Activated effector memory CD4-positive, alpha-beta T cell treated with Interleukin-2 at 50 U/mL for 16 hours (primary cell): ENCODE measurements at regions not wholly inside any gene's neighbourhood (a gene's known extent, or its start where the extent isn't known, plus 50 kb on each side); places are given as distances from the start of the nearest gene placed in this dataset.

Experiments
- DNase-seq: peaks from one replicate; pipeline ENCODE4 v3.0.0-alpha.2; 2020

- DNase-seq = no peak
Observed at GRCh38 chr1:172810480-172811175, 151.7 kb downstream of the FASLG start.

DNA sequence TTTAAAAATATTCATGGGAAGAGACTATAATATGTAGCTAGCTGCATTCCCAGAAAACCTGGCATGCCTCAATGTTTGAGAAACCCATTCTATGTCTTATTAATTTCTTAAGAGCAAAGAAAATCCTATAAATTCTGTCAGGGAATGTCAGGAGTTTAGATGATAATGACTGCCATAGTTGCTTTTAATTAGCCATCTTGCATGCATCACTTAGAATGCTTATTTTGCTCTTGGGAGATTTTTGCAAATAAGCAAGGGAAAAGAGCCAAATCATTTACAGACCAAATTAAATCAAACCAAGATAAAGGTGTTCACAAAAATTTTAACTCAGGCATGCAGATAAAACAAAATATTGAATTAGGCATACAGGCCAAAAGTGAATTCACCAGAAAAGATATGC is 152.8 kb downstream of the FASLG start:
- no peak for DNase-seq

DNA sequence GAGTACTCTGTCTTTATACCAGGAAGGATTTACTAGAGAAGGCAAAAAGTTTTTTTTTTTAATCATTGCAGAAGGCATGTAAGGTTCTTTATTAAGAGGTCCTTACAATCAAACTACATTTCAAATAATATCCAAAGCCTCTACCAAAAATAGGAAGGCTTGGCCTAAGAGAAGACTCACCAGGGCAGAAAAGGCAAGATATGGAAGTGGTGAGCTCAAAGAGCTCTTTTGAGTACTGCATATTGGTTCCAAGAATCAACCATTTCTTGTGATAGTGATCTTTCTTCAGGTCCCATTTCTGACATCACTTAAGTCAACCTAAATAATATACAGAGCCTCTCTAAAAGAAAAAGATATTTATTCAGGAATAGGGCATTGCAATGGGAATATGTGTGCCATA is 153.2 kb downstream of the FASLG start:
- no peak for DNase-seq

GRCh38 chr1:172813330-172813729 is 154.4 kb downstream of the FASLG start:
- DNase-seq = no peak

GRCh38 chr1:172814428-172814827 is 155.5 kb downstream of the FASLG start:
- DNase-seq = no peak

DNA sequence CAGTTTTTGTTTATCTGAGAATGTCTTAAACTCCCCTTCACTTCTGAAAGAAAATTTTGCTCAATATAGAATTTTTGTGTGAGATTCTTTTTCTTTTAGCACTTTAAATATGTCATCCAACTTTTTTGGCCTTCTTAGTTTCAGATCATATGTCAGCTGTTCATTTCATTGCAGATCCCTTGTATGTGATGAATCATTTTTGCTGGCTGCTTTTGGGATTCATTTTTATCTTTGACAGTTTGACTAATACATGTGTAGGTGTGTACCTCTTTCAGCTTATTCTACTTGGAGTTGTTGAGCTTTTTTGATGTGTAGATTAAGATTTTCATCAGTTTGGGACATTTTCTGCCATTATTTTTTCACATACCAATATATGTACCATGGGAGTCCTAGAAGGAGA is 156.8 kb downstream of the FASLG start:
- DNase-seq = no peak

GRCh38 chr1:172818841-172819527 is 160.1 kb downstream of the FASLG start:
- no peak for DNase-seq

DNA sequence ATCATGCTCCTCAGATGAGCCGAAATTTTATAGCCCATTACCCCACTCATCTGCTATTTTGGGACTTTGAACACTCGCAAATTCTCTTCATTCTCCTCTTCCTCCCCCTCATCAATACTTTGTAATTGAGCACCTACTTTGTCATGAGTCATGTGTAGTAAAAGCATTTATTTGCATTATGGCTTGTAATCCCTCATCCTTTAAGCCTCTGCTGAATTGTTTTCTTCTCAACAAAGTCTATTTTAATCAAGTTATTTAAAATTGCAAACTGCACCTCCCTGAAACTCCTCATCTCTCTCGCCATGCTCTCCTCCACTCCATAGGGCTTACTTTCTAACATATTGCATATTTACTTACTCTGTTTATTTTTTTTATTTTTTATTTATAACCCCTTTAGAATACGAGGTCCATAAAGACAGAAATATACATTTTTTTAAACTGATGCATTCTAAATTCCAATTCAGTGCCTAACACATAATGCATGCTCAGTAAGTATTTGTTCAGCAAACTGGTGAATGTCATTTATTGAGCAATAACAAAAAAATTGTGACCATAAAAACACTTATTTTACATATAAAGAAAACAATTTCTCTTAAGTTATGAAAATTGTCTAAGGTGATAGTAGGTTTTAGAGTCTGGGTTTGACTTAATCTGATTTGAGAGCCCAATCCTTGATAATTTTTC is 161.7 kb downstream of the FASLG start:
- DNase-seq = no peak

DNA sequence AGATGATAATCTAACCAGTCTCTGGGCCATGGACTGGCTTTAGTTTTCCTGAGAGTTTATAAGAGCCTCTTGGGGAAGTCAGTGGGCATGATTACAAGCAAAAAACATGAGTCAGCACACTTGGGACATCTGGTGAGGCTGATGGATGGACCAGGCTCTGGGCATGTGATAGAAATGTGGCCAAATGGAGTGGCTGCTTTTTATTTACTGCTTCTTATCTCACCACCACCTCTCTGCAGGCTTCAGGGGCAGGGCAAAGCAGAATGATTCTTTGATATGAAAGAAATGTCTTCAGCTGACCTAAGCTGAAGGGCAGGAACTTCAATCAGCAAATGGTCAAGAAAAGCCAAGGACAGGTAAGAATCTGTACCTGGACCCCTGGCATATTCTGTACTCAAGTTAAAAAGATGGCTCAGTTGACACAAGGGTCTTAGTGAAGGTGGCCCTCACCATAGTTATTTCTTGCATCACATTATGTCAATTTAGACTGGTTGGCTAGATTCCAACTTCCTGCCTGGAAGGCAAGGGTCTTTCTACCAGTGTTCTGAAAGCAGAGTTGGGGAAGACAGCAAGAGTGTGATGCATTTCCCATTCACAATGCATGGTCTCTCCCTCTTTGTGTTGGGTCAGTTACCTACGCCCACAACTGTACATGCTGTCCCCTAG is 162.8 kb downstream of the FASLG start:
- DNase-seq = no peak

- no peak for DNase-seq
Observed at GRCh38 chr1:172822886-172823285, 164.0 kb downstream of the FASLG start.

DNA sequence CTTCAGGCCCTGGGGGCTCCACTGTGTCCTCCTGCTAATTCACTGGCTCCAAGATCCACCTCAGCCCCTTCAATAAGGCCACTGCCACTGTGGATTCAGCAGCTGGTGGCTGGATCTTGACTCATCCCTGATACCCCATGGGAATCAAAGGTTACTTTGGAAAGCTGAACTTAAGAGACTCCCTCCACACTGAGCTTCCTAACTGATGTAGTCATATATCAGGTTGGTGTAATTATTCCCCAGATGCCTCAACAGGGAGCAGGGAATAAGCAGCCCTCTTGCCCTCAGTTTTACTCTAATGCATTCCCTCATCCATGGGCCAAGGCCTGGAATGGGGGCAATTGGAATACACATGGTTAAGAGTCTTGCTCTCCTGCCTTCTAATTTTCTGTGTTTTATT is 164.6 kb downstream of the FASLG start:
- no peak for DNase-seq

DNA sequence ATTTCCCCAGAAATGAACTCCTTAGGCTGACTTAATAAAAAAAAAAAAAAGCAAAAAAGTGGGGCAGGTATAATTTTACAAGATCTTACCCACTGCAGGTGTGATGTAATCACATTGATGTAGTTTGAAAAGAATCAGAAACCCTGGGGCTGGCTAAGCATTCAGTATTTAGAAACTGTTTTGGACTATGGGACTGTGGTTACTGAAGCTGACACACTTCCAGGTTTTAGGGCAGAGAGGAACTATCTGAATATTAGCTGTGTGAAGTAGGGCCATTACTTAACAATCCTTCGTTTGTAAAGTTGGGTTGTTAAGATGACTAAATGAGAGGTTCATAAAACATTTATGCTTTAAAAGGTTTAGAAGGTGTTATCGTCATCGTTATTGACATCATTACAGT is 165.3 kb downstream of the FASLG start:
- DNase-seq = no peak

DNA sequence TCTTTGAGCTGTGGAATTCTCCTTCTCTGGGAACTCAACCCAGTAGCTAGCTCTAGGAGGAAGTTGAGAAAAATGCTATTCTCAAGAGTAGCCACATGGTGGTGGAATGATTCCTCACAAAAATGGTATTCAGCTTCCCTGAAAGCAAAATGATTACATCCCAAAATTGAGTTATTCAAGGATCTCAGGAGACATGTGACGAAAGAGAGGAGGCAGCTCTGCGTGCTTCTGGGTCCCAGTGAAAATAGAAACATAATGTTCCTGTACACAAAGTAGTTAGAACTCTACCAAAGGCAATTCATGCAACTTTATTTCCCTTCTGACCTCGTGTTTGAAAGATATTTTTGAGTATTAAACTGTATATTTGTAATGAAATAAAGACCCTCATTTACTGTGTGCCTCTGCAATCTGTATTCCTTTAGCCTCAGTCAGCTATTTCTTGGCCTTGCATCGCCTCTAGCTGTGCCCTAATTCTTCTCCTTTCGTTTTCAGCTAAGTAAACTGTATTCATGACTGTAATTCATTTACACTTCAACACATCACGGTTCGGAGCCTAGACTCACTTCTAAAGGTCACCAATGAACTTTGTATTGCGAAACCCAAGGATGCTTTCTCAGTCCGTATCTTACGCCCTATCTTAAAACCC is 167.3 kb downstream of the FASLG start:
- no peak for DNase-seq

- DNase-seq = no peak
Observed at GRCh38 chr1:172827301-172827700, 168.4 kb downstream of the FASLG start.

DNA sequence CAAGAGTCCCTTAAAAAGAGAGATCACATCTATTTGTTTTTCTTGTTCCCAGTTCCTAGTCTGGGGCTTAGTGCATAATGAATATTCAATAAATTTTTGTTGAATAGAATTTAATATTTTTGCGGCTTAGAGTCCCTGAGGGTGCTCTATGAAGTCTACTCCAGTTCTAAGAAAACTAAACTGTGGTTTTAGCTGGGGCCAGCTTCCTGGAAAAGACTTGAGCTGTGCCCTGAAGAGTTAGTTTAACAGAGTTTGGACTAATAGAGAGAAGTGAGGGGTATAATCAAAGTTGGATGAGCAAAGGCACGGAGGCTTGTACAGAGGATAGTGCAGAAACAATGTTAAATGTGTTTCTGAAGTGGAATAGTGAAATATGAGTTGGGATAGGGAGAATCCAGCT is 168.9 kb downstream of the FASLG start:
- no peak for DNase-seq

DNA sequence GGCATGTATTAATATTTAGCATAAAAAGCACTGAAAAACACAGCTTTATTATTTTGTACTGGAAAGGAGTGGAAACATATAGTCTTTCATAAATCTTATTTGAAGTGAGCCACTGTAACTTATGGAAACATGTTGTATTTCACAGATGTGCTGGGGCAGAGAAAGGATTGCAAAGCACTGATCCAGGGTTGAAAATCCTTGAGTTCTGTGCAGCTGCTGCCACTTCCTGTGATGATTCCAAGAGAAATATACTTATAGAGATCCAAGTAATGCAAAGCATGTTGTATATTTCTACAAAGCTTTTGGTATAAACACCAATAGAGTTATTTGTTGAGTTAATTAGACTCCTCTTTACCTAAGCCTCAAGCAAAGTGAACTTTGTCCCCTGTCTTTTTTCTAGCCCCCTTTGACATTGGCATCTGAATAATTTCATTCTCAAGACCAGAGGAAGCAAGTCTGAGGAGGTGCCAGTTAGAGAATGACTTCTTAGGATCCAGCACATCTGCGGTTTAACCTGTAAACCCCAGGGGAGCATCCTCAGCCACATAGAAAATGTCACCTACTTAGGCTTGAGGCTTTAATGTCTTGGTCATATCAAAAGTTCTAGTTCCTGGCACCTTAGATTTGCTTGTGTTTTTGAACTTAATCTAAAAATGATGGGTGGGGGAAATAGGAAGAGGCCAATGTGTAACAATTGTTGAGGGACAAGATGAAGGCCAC is 173.3 kb downstream of the FASLG start:
- DNase-seq = no peak

DNA sequence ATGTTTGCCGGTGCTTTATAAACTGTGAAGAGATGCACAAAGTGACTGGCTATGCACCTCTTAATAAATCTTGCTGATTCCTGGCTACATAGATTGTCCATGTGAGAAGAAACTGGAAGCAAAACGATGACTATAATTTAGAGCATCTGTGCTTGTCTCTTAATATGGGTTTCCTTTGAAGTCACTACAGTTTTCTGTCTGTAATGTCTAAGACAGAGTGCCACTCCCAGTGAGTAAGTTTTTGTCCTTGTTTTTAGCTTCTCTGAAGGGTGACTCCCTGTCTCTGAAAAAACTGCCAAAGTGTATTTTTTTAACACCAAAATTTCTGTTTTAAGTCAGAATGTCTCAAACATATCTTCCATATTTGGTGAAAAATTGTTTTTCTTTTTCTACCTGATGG is 175.1 kb downstream of the FASLG start:
- no peak for DNase-seq

- DNase-seq = no peak
Observed at GRCh38 chr1:172834609-172835008, 175.7 kb downstream of the FASLG start.

DNA sequence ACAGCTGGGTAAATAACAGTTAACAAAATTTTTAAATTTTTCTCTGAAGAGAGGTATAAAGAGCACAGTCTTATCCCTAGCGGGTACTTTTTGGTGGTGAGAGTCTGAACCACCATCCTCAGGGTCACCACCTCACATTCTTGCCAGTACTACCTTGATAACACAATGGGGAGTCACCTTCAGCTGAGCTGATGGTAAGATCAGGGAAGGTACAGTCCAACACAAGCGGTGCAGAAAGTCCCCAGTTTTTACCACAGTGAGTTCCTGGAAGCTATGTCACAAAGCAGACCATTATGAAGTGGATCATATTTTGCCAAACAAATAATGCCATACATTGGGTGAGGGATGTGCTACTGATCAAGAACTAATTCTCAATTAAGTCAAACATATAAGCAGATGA is 176.9 kb downstream of the FASLG start:
- no peak for DNase-seq

DNA sequence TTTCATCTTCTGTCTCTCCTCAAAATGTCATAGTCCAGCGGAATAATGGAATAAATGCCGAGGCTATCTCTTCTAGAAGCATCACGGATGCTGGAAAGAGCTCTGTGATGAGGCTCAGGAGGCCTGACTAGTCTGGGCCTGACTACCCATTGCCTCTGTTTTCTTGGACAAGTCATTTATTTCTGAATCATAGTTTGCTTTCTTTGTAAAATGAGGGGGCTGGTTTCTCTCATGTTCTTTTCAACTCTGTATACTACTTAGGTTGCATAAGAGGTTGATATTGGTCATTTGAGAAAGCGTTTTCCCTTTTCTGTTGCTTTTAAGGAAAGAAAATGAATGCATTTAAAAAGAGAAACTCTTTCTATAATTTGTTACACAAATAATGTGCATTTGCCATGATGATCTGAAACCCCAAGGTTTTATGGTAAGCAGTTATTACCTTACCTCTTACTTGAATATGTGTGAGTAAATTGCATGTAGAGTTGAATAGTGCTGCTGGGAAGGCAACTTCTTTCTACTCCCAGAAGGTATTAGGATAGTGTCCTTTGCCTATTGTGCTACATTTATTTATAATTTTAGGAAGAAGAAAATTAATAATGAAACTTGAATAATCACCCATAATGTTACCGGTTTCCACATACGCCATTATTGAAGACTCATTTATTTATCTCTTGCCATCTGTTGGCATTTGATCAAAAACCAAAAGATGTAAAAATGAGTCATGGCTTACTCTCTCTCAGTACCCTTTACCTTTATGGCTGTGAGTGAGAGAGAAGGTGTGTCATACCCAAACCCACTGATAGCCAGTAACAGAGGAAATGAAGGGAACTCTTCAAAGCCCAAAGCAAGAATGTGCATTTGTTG is 179.1 kb downstream of the FASLG start:
- no peak for DNase-seq

DNA sequence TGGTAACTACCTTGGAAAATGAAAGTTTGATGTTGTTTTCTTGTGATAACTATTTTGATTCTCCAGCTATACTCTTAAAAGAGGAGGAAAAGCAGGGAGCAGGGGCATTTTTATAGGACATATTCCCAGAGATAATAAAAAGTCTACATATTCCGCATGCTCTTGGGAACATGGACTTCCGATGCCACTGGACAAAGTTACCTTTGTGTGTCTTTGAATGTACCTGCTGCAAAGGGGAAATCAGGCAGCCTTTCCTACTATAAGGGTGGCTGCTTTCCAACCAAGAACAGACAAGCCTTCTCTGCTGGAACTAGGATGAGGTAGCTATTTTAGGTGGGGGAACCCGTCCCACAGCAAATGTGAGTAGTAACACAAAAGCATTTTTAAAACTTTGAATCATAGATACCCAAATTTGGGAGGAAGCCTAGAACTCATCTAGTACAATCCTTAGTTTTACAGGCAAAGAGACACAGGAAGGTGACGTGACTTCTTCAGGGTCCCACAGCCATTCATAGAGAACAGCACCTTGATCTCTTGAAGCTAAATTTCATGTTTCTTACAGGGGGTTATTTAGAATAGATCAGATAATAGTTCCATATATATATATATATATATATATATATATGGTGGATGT is 179.9 kb downstream of the FASLG start:
- DNase-seq = no peak
